ENCODE measurements at regions not wholly inside any gene's neighbourhood (a gene's known extent, or its start where the extent isn't known, plus 50 kb on each side); places are given as distances from the start of the nearest gene placed in this dataset.

- TF ChIP-seq POLR2A (IDR thresholded peaks at IDR 0.05; ENCODE audit: low read depth, low read length) = no peak
- TF ChIP-seq POLR2AphosphoS5 (IDR thresholded peaks at IDR 0.05; ENCODE audit: low read depth, low read length) = no peak
Observed at GRCh38 chr1:106908689-106909088, 147.8 kb upstream of the PRMT6 start.
